GM08714 (cell line): ENCODE measurements at regions not wholly inside any gene's neighbourhood (a gene's known extent, or its start where the extent isn't known, plus 50 kb on each side); places are given as distances from the start of the nearest gene placed in this dataset.

ENCODE experiments used
- H3K4me3 ChIP-seq: fragments of 200-500 bp; sonication (Bioruptor generic); 2 replicates; pipeline ENCODE4 v1.5.1; 2014; ENCODE audit warnings: mild to moderate bottlenecking, low read length, inconsistent platforms
- ZNF274 ChIP-seq: IDR thresholded peaks from 2 replicates; pipeline ENCODE4 v1.6.1; 2012; ENCODE audit warnings: mild to moderate bottlenecking, low read depth, low read length

DNA sequence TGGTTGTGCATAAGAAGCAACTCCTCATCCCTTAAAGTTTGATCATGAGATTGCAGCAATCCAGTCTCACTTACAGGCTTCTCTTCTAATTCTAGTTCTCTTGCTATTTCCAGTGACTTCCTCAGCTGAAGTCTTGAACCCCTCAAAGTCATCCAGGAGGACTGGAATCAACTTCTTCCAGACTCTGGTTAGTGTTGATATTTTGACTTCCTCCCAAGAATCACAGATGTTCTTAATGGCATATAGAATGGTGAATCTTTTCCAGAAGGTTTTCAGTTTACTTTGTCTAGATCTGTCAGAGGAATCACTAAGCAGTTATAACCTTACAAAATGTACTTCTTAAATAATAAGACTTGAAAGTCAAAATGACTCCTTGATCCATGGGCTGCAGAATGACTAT is 81.3 kb upstream of the UBL3 start:
- no peak overlapping the region for H3K4me3 ChIP-seq
- no peak for TF ChIP-seq ZNF274

- TF ChIP-seq ZNF274, result no peak
- no peak overlapping the region for H3K4me3 ChIP-seq
Measured at GRCh38 chr13:29929062-29929847, 78.8 kb upstream of the UBL3 start.

GRCh38 chr13:29926098-29926476 is 75.7 kb upstream of the UBL3 start:
- no peak for TF ChIP-seq ZNF274
- no peak overlapping the region for H3K4me3 ChIP-seq

- H3K4me3 ChIP-seq, result no peak overlapping the region
- TF ChIP-seq ZNF274, result no peak
Measured at GRCh38 chr13:29925457-29926097, 75.2 kb upstream of the UBL3 start.

GRCh38 chr13:29924482-29925350 is 74.3 kb upstream of the UBL3 start:
- no peak for TF ChIP-seq ZNF274
- no peak overlapping the region for H3K4me3 ChIP-seq

DNA sequence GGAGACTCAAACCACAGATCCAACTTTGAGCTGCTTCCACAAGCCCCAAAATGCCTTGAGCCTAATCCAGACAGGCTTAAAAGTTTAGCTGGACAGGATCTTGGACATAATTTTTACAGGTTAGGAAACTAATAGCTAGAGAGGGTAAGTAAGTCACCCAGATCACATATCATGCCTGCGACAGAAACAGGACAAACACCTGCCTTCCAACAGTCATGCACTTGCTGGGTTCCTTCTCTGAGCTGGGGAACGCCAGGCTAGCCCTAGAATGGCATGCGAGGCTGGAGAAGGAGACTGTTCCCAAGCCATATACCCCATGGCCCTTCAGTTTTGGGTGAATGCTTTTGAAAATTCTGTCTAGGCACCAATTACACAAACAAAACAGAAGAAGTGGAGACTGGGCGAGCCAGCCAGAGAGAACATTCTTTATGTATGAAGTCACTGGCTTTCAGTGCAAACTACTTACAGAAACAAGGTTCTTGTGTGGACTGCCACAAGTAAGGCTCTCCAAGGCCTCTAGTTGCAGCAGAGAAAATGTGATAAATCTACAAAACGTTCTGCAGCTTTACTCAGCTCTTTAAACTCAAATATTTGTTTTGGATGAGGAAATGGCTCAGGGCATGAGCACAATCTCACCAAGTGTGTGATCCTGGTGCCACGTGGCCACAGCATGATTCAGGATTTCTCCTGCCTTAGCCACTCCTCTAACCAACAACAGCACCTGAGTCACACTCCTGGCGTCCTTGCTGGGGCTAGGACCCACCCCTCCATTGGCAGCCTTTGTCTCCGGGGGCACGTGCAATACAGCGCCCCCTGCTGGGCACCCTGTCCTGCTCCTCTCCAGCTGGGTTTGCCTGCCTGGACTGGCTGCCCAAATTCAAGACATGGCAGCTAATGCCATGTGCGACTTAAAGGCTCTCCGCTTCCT is 73.4 kb upstream of the UBL3 start:
- no peak for TF ChIP-seq ZNF274
- H3K4me3 ChIP-seq, result no peak overlapping the region

GRCh38 chr13:29922896-29923295 is 72.5 kb upstream of the UBL3 start:
- H3K4me3 ChIP-seq, result no peak overlapping the region
- no peak for TF ChIP-seq ZNF274

- no peak for TF ChIP-seq ZNF274
- no peak overlapping the region for H3K4me3 ChIP-seq
Measured at GRCh38 chr13:29922281-29922821, 71.9 kb upstream of the UBL3 start.

- H3K4me3 ChIP-seq, result no peak overlapping the region
- TF ChIP-seq ZNF274, result no peak
Measured at GRCh38 chr13:29921542-29921941, 71.1 kb upstream of the UBL3 start.

DNA sequence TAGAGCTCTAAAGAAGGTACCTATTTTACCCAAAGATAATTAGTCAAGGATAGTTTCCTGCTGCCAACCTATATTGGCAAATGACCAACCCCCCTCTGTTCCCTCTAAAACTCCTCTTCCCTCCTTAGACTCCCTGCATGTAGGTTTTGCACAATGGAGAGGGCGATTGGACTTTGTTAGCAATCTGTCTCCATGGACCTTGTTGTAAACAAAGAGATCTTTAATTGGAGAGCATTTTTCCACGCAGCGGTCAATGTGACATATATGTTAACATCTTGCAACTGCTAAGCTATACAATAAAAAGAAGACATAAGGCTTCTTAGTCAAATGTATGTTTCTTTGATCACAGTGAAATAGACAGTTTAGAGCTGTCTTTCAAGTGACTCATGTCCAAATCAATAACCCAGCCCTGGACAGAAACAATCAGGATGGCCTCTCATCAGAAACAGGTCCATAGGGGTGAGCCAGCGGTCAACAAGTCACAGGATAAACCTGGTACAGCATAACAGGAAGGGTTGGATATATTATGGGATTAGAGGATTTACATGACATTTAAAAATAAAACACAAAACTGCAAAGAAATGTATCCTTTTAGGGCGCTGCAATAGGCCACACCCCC is 69.7 kb upstream of the UBL3 start:
- no peak overlapping the region for H3K4me3 ChIP-seq
- no peak for TF ChIP-seq ZNF274

- H3K4me3 ChIP-seq, result no peak overlapping the region
- no peak for TF ChIP-seq ZNF274
Measured at GRCh38 chr13:29918845-29919244, 68.4 kb upstream of the UBL3 start.

DNA sequence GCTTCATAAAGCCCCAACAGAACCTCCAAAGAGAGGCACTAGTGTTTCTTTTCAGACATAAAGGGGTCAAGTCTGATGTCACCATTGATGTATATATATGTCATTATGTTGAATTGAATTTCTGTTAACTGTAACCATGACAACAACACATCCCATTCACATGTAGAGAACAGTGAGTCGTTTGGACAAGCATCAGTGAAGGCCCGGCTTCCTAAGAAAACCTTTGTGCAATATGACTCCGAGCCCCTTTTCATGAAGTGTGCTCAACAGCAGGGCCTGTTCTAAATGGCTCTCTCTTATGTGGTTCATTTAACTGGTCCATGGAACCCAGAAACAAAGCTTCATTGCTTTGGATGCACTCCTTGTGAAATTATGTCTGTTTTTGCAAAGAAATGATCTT is 67.2 kb upstream of the UBL3 start:
- no peak for TF ChIP-seq ZNF274

DNA sequence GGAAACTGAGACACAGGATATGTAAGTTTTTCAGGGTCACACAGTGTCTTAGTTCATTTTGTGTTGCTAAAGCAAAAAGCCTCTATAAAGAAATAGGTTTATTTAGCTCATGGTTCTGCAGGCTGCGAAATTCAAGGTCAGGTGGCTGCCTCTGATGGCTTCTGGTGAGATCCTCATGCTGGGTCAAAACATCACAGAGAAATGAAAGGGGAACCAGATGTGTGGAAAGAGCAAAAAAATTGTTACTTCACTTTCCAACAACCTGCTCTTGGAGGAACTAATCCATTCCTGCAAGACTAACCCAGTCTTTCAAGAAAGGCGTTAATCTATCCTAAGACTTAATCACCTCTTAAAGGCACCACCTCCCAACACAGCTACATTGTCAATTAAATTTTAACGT is 64.2 kb upstream of the UBL3 start:
- no peak overlapping the region for H3K4me3 ChIP-seq

More for the DNA sequence above, 67.2 kb upstream of the UBL3 start:
- no peak overlapping the region for H3K4me3 ChIP-seq

More for the DNA sequence above, 64.2 kb upstream of the UBL3 start:
- TF ChIP-seq ZNF274, result no peak
